Naive thymus-derived CD8-positive, alpha-beta T cell (primary cell): ENCODE measurements at regions not wholly inside any gene's neighbourhood (a gene's known extent, or its start where the extent isn't known, plus 50 kb on each side); places are given as distances from the start of the nearest gene placed in this dataset.

ENCODE experiments used
- ATAC-seq, 2 donors: fragments of 150-1000 bp; cut with Tn5 transposase in 1 of 2; sonication (Bioruptor Pico), chemical (Tn5 transposase) in 1 of 2; 1 replicate in 1 of 2; 2 replicates in 1 of 2; pipeline ENCODE4 v1.10.0; 2021; ENCODE audit warnings: mild to moderate bottlenecking in 2 of 2, moderate library complexity in 2 of 2
- POLR2A ChIA-PET: fragments of 350-600 bp; sonication (Branson Sonifier 250); formaldehyde crosslinking; loops from one replicate; lab custom pipeline; 2021; ENCODE audit warnings: antibody characterized with exemption; lab: Charles Lee
- DNase-seq, 10 donors: peaks; one replicate each; pipeline versions ENCODE4 v3.0.0 to v3.0.0-alpha.2; 2020 to 2022
- H3K27ac Mint-ChIP-seq, 10 donors: one replicate each; pipeline ENCODE4 v1.8.0; 2020 to 2022; ENCODE audit warnings: mild to moderate bottlenecking in 10 of 10, mixed read lengths in 10 of 10, moderate library complexity in 4 of 10, inconsistent platforms in 1 of 10
- H3K27me3 Mint-ChIP-seq, 5 donors: one replicate each; pipeline ENCODE4 v1.8.0; 2021 to 2022; ENCODE audit warnings: mixed read lengths in 5 of 5
- H3K36me3 Mint-ChIP-seq, 3 donors: one replicate each; pipeline ENCODE4 v1.8.0; 2020 to 2022; ENCODE audit warnings: mixed read lengths in 3 of 3, mild to moderate bottlenecking in 2 of 3, inconsistent platforms in 1 of 3
- H3K4me1 Mint-ChIP-seq, 4 donors: one replicate each; pipeline ENCODE4 v1.8.0; 2021 to 2022; ENCODE audit warnings: mixed read lengths in 4 of 4
- H3K4me3 Mint-ChIP-seq, 10 donors: one replicate each; pipeline ENCODE4 v1.8.0; 2020 to 2022; ENCODE audit warnings: mild to moderate bottlenecking in 10 of 10, mixed read lengths in 10 of 10, moderate library complexity in 6 of 10, inconsistent platforms in 1 of 10
- H3K9me3 Mint-ChIP-seq, 9 donors: one replicate each; pipeline ENCODE4 v1.8.0; 2020 to 2022; ENCODE audit warnings: mixed read lengths in 9 of 9, mild to moderate bottlenecking in 3 of 9, inconsistent platforms in 1 of 9, moderate library complexity in 1 of 9

DNA sequence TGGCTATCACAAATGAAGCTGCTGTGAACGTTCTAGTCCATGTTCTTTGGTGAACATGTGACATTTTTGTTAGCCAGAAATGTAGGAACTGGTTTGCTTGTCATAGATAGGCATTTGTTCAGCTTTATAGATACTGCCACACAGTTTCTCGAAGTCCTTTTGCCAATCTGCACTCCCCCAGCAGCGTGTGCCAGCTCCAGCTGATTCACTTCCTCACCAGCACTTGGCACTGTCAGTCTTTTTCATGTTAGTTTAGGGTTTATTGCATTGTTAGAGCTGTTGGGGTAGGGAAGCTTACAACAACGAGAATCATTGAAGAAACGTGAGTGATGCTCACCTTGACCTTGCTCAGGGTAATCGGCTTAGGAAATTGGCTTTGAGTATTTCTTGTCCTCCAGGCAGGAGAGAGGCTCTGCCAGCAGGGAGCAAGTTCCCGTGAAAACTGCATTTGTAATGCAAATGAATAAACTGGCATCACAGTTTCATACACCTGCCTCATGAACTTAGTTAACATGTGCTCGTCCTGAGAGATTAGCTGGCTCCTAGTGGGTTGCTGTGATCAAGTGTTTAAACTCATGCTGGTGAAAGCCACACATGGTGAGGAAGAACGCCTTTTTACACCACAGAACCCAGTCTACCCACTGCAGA, 83.9 kb downstream of the ING1 start:
- ATAC-seq (no peak), DNase-seq (no peak)
- Mint-ChIP-seq H3K27me3 (peaks cover 26 to 63% (median 47%) of the 10 kb centered on the region in 5 donors), H3K27ac (no peak overlapping the region), H3K9me3 (peaks cover 3 to 29% (median 6%) of the 10 kb centered on the region in 9 donors), H3K36me3 (peaks cover 0 to 12% (median 5%) of the 10 kb centered on the region in 3 donors), H3K4me3 (no peak overlapping the region), H3K4me1 (peaks cover 0 to 15% (median 9%) of the 10 kb centered on the region in 4 donors)
- POLR2A ChIA-PET: interaction anchor here (1.0 kb wide), 1 partner anchor 82 kb away, joined by 6 read pairs; no protein-coding TSS in a partner anchor

DNA sequence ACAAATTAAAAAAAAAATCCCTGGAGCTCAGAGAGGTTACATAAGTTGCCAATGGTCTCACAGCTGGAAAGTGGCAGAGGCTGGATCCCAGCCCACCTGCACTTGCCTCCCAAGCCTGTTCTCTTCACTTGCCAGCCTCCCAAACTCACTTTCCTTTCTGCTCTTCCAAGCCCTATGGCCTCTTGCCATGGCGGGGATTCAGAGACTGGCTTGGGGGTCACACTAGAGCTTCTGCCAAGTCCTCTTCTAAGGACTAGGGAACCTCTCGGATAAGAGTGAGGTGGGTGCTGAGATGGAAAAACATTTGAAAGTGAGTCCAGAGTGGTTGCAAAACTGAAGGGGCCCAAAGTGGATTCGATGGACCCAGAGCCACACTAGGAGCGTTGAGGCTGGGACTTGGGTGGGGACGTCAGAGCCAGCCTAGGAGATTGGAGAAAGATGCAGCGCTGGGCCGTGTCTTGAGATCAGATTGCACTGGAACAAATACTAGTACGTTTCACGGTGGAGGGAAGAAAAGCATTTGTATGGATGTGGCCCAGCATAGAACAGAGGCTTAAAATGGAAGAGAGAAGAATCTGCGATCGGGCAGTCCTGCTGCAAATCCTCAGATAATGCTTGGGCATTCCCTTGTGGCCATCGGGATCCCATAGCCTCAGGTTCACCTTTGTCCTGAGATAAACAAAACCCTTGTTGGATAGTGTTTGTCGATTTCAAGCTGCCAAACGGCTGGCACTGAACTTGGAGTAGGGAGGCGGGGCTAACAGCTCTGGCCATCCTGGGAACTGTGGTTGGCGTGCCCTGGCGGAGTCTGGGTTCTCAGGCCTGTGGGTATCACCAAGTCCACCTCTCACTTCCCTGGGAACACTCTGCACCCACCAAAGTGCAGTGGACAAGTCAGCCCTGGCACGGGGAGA, 84.8 kb downstream of the ING1 start:
- POLR2A ChIA-PET: interaction anchor here (1.0 kb wide), 1 partner anchor 83 kb away, joined by 6 read pairs; no protein-coding TSS in a partner anchor
- peaks cover 0 to 15% (median 9%) of the 10 kb centered on the region in 4 donors for H3K4me1 Mint-ChIP-seq
- peaks cover 0 to 8% (median 2%) of the 10 kb centered on the region in 3 donors for H3K36me3 Mint-ChIP-seq
- H3K27me3 Mint-ChIP-seq: peaks cover 25 to 63% (median 46%) of the 10 kb centered on the region in 5 donors
- H3K27ac Mint-ChIP-seq: peak overlapping the region in 2 of 10 donors; percentile 34 to 79
- ATAC-seq (no peak), DNase-seq (no peak)
- H3K4me3 Mint-ChIP-seq: peak overlapping the region in 1 of 10 donors; percentile 30
- peaks cover 0 to 19% (median 0%) of the 10 kb centered on the region in 9 donors for H3K9me3 Mint-ChIP-seq

GRCh38 chr13:110799246-110800236, 86.0 kb downstream of the ING1 start:
- DNase-seq (peak in 1 of 10 donors; percentile 21), ATAC-seq (no peak)
- H3K36me3 Mint-ChIP-seq: peaks cover 0 to 7% (median 0%) of the 10 kb centered on the region in 3 donors
- H3K27ac Mint-ChIP-seq: peak overlapping the region in 2 of 10 donors; percentile 48 to 70
- H3K4me1 Mint-ChIP-seq: peaks cover 0 to 15% (median 9%) of the 10 kb centered on the region in 4 donors
- H3K9me3 Mint-ChIP-seq: peaks cover 0 to 9% (median 0%) of the 10 kb centered on the region in 9 donors
- peak overlapping the region in 3 of 10 donors; percentile 17 to 54 (median 39) for H3K4me3 Mint-ChIP-seq
- POLR2A ChIA-PET: no interaction called here
- H3K27me3 Mint-ChIP-seq: peaks cover 31 to 63% (median 49%) of the 10 kb centered on the region in 5 donors

GRCh38 chr13:110801044-110801443, 87.5 kb downstream of the ING1 start:
- POLR2A ChIA-PET: no interaction called here
- Mint-ChIP-seq H3K9me3 (peaks cover 0 to 2% (median 0%) of the 10 kb centered on the region in 9 donors), H3K4me1 (peaks cover 0 to 15% (median 9%) of the 10 kb centered on the region in 4 donors), H3K27ac (no peak overlapping the region), H3K36me3 (no peaks in the 10 kb centered on the region), H3K27me3 (peaks cover 33 to 72% (median 48%) of the 10 kb centered on the region in 5 donors), H3K4me3 (no peak overlapping the region)
- peak in 1 of 2 donors; percentile 32 for ATAC-seq
- no peak for DNase-seq

GRCh38 chr13:110802260-110802659, 88.8 kb downstream of the ING1 start:
- ATAC-seq (no peak), DNase-seq (no peak)
- Mint-ChIP-seq H3K9me3 (peaks cover 0 to 2% (median 0%) of the 10 kb centered on the region in 9 donors), H3K4me3 (no peak overlapping the region), H3K27me3 (peaks cover 31 to 63% (median 47%) of the 10 kb centered on the region in 5 donors), H3K36me3 (no peaks in the 10 kb centered on the region), H3K27ac (no peak overlapping the region), H3K4me1 (peaks cover 0 to 15% (median 9%) of the 10 kb centered on the region in 4 donors)
- POLR2A ChIA-PET: no interaction called here

- no peak overlapping the region for H3K27ac Mint-ChIP-seq
- DNase-seq: peak in 1 of 10 donors; percentile 27
- H3K9me3 Mint-ChIP-seq: no peaks in the 10 kb centered on the region
- no peak overlapping the region for H3K4me3 Mint-ChIP-seq
- no peak for ATAC-seq
- H3K4me1 Mint-ChIP-seq: peaks cover under 1 to 7% (median 3%) of the 10 kb centered on the region in 4 donors
- POLR2A ChIA-PET: no interaction called here
- no peaks in the 10 kb centered on the region for H3K36me3 Mint-ChIP-seq
- H3K27me3 Mint-ChIP-seq: peaks cover 28 to 63% (median 43%) of the 10 kb centered on the region in 5 donors
These were observed 93.1 kb downstream of the ING1 start for GRCh38 chr13:110806636-110807035.

DNA sequence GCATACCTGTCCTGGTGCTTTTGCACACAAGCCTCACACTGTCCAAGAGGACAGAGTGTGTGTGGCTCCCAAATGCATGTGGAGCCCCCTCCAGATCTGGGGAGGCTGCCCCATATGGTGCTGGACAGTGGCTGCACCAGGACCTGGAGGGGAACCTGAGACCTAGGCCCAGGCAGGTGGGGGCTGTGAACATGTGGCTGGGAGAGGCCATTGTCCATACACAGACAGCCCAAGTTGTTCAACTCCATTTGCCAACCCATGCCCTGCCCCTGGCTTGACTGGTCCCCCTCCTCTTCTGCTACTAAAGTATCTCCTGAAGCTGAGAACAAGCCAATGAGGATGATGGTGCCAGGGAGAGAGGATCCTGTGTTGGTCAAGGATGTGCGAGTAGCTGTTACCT, 94.0 kb downstream of the ING1 start:
- Mint-ChIP-seq H3K36me3 (no peaks in the 10 kb centered on the region), H3K9me3 (no peaks in the 10 kb centered on the region), H3K4me3 (no peak overlapping the region), H3K27me3 (peaks cover 32 to 65% (median 44%) of the 10 kb centered on the region in 5 donors), H3K27ac (no peak overlapping the region), H3K4me1 (peaks cover 6 to 17% (median 8%) of the 10 kb centered on the region in 4 donors)
- ATAC-seq (no peak), DNase-seq (peak in 1 of 10 donors; percentile 11)
- POLR2A ChIA-PET: no interaction called here

GRCh38 chr13:110808138-110808537, 94.6 kb downstream of the ING1 start:
- Mint-ChIP-seq H3K27ac (no peak overlapping the region), H3K9me3 (no peaks in the 10 kb centered on the region), H3K27me3 (peaks cover 32 to 68% (median 45%) of the 10 kb centered on the region in 5 donors), H3K4me3 (no peak overlapping the region), H3K4me1 (peaks cover 6 to 18% (median 8%) of the 10 kb centered on the region in 4 donors), H3K36me3 (no peaks in the 10 kb centered on the region)
- POLR2A ChIA-PET: no interaction called here
- no peak for ATAC-seq
- no peak for DNase-seq

DNA sequence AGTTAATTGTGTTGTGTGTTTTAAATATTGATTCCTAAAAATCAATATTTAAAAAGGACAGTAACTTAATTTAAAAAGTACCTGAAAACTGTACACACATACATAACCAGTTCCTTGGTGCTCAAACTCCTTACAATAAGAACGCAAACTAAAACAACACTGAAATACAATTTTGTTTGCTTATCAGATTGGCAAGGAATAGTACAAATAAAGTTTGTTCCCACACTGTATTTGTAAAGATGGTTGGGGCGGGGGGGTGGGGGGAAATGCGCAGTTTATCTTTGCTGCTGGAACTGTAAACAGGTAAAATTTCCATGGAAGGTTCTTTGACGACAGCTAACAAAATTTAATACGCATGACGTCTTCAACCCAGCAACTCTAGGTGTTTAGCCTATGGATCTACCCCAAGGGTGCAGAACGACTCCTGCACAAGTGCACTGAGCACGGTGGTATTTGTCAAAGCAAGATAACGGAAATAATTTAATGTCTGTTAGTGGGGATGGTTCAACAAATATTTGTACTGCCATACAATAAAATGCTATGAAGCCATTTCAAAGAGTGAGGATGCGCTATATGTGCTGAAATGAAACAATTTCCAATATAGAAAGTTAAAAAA, 96.5 kb downstream of the ING1 start:
- H3K9me3 Mint-ChIP-seq: no peaks in the 10 kb centered on the region
- ATAC-seq (no peak), DNase-seq (no peak)
- H3K27ac Mint-ChIP-seq: no peak overlapping the region
- no peaks in the 10 kb centered on the region for H3K36me3 Mint-ChIP-seq
- H3K4me3 Mint-ChIP-seq: no peak overlapping the region
- H3K27me3 Mint-ChIP-seq: peaks cover 27 to 80% (median 45%) of the 10 kb centered on the region in 5 donors
- peaks cover 6 to 18% (median 8%) of the 10 kb centered on the region in 4 donors for H3K4me1 Mint-ChIP-seq
- POLR2A ChIA-PET: no interaction called here

GRCh38 chr13:110811008-110811720, 97.7 kb downstream of the ING1 start:
- POLR2A ChIA-PET: no interaction called here
- Mint-ChIP-seq H3K9me3 (no peaks in the 10 kb centered on the region), H3K27ac (peak overlapping the region in 1 of 10 donors; percentile 62), H3K4me3 (peak overlapping the region in 4 of 10 donors; percentile 13 to 87 (median 66)), H3K4me1 (peaks cover 6 to 18% (median 8%) of the 10 kb centered on the region in 4 donors), H3K27me3 (peaks cover 25 to 78% (median 42%) of the 10 kb centered on the region in 5 donors), H3K36me3 (no peaks in the 10 kb centered on the region)
- peak in 1 of 10 donors; percentile 40 for DNase-seq
- no peak for ATAC-seq

DNA sequence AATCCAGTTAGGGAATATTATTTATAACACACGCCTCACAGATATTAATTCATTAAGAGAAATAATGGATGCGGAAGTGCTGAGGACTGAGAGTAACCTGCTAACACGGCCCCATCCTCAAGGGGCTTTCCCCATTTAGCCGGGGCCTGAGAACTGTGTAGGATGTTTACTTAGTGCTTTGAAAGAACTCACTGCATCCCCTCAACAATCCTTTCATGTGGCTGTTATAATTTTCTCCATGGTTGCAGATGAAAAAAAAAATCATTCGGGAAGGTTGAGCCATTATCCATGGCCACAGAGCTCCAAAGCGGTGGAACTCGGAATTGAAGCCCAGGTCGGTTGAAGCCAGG, 98.2 kb downstream of the ING1 start:
- H3K4me1 Mint-ChIP-seq: peaks cover 6 to 18% (median 8%) of the 10 kb centered on the region in 4 donors
- ATAC-seq: peak; percentile 36 to 41
- POLR2A ChIA-PET: interaction anchor here (1.4 kb wide), 1 partner anchor 96 kb away, joined by 3 read pairs; no protein-coding TSS in a partner anchor

More for the DNA sequence above, 98.2 kb downstream of the ING1 start:
- peak overlapping the region in 7 of 10 donors; percentile 6 to 87 (median 63) for H3K4me3 Mint-ChIP-seq
- H3K36me3 Mint-ChIP-seq: no peaks in the 10 kb centered on the region
- peak in 1 of 10 donors; percentile 8 for DNase-seq
- no peak overlapping the region for H3K27ac Mint-ChIP-seq
- no peaks in the 10 kb centered on the region for H3K9me3 Mint-ChIP-seq
- H3K27me3 Mint-ChIP-seq: peaks cover 25 to 78% (median 42%) of the 10 kb centered on the region in 5 donors
